ENCODE measurements at regions not wholly inside any gene's neighbourhood (a gene's known extent, or its start where the extent isn't known, plus 50 kb on each side); places are given as distances from the start of the nearest gene placed in this dataset.
"Not testable (repeated sequence)": the region's sequence is repeated elsewhere in the genome, so short reads cannot be mapped to it uniquely, and the experiment has no call there.

DNA sequence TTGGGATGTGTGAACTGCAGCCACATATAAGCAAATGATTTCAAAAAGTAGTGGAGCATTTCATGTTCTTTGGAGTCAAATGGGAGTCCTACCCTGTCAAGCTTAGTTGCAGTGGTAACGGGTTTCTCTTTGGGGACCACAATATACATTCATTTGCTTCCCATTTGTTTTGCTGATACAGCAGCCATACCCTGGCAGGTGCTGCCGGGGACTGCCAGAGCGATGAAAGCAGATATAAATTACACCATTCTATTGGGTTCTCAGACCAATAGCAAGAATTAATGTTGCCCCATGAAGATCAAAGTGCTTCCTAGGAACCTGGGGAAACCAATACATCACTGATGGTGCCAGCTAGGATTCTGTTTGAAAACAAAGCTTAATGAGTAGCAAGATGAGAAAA is 1621.5 kb upstream of the FLRT2 start:
- Histone ChIP-seq H3K27me3 (no peaks in the 10 kb centered on the region), H3K36me3 (no peaks in the 10 kb centered on the region), H3K27ac (no peak overlapping the region), H3K4me1 (no peaks in the 10 kb centered on the region), H3K9me3 (no peaks in the 10 kb centered on the region), H3K4me3 (no peak overlapping the region)
- no peak for DNase-seq
- ATAC-seq (ENCODE audit: low FRiP score in 2 of 2) = no peak
- 92 to 93% methylated on average over 3 of the region's 3 CpGs for WGBS, 2 donors
- no peak for TF ChIP-seq EP300 (IDR thresholded peaks at IDR 0.05)
- TF ChIP-seq, protein P1, sequence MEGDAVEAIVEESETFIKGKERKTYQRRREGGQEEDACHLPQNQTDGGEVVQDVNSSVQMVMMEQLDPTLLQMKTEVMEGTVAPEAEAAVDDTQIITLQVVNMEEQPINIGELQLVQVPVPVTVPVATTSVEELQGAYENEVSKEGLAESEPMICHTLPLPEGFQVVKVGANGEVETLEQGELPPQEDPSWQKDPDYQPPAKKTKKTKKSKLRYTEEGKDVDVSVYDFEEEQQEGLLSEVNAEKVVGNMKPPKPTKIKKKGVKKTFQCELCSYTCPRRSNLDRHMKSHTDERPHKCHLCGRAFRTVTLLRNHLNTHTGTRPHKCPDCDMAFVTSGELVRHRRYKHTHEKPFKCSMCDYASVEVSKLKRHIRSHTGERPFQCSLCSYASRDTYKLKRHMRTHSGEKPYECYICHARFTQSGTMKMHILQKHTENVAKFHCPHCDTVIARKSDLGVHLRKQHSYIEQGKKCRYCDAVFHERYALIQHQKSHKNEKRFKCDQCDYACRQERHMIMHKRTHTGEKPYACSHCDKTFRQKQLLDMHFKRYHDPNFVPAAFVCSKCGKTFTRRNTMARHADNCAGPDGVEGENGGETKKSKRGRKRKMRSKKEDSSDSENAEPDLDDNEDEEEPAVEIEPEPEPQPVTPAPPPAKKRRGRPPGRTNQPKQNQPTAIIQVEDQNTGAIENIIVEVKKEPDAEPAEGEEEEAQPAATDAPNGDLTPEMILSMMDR (IDR thresholded peaks at IDR 0.05) = no peak
- TF ChIP-seq POLR2A (IDR thresholded peaks at IDR 0.05) = no peak
- TF ChIP-seq POLR2AphosphoS5 (IDR thresholded peaks at IDR 0.05) = no peak

DNA sequence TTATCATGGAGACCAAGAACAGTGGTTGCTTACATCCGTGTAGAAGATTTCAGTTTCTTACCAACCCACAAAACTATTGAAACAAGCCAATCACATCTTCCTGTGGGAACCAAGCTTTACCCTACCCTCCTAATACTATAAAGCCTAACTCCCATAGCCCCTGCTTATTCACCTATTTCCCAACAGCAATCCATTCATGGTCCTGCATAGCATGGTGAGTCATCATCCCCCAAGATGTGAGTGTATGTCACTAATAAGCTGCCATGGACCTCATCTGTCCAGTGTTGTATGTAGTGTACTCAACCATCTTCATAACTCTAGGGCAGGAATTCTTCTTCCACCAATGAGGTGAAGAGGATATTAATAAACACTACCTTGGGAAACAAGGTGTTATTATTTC is 1620.4 kb upstream of the FLRT2 start:
- no peak overlapping the region for H3K4me3 ChIP-seq

DNA sequence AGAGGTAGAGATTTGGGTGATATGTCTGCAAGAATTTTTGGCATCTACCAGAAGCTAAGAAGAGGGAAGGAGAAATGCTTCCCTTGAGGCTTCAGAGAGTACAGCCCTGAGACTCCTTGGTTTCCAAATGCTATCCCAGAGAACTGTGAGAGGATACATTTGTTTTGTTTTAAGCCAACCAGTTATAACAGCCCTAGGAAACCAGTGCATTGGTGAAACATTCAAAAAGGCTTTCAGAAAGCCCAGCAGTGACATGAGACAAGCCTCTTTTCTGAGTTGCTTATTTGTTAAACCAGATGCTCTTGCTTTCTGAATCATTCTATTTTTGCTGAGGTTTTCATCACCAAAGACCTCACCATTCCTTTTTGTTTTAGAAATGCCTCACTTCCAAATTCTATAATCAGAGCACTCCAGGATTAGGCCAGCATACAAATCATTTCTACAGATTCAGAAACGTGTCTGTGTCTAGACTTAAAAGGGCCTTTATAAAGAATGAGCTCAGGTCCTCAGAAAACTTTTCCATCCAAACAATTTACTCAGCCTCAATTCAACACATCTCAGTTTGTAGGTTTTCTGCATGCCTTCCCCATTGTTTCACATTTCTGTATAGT is 1617.8 kb upstream of the FLRT2 start:
- TF ChIP-seq POLR2AphosphoS5 (IDR thresholded peaks at IDR 0.05) (no peak), POLR2A (IDR thresholded peaks at IDR 0.05) (no peak), EP300 (IDR thresholded peaks at IDR 0.05) (no peak)
- DNase-seq = no peak

More for the DNA sequence above, 1620.4 kb upstream of the FLRT2 start:
- H3K27ac ChIP-seq = no peak overlapping the region
- WGBS, 2 donors = 86 to 89% methylated on average over 1 of the region's 1 CpG
- no peaks in the 10 kb centered on the region for H3K27me3 ChIP-seq
- TF ChIP-seq, protein P1 (IDR thresholded peaks at IDR 0.05) = no peak
- TF ChIP-seq EP300 (IDR thresholded peaks at IDR 0.05) (no peak), POLR2AphosphoS5 (IDR thresholded peaks at IDR 0.05) (no peak), POLR2A (IDR thresholded peaks at IDR 0.05) (no peak)
- ATAC-seq (ENCODE audit: low FRiP score in 2 of 2) (no peak), DNase-seq (no peak)
- no peaks in the 10 kb centered on the region for H3K9me3 ChIP-seq
- no peaks in the 10 kb centered on the region for H3K36me3 ChIP-seq
- H3K4me1 ChIP-seq = no peaks in the 10 kb centered on the region

DNA sequence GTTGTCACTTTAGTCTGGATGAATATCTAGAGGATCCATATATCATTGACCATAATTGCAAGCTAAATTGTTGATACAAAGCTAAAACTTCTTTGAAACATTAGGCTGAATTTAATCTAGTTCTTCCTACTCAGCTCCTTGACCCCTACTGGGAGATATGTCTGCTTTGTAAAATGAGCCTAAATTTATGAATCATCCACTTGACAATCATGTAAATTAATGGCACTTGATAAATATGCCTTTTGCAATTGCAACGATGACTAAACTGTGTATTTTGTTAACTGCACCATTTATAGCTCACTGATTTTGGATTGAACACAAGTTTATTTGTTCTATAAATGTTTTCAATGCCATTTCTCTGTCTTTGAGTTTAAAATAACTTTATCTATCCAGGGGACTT is 1616.5 kb upstream of the FLRT2 start:
- Histone ChIP-seq H3K9me3 (no peaks in the 10 kb centered on the region), H3K27ac (no peak overlapping the region), H3K4me1 (no peaks in the 10 kb centered on the region), H3K4me3 (no peak overlapping the region), H3K27me3 (no peaks in the 10 kb centered on the region), H3K36me3 (no peaks in the 10 kb centered on the region)
- DNase-seq (no peak), ATAC-seq (ENCODE audit: low FRiP score in 2 of 2) (no peak)
- 56 to 72% methylated on average over 1 of the region's 1 CpG for WGBS, 2 donors
- TF ChIP-seq EP300 (IDR thresholded peaks at IDR 0.05) (no peak), POLR2AphosphoS5 (IDR thresholded peaks at IDR 0.05) (no peak), POLR2A (IDR thresholded peaks at IDR 0.05) (no peak)
- TF ChIP-seq, protein P1 (IDR thresholded peaks at IDR 0.05) = no peak

More for the DNA sequence above, 1617.8 kb upstream of the FLRT2 start:
- Histone ChIP-seq H3K36me3 (no peaks in the 10 kb centered on the region), H3K27ac (no peak overlapping the region), H3K4me3 (no peak overlapping the region), H3K9me3 (no peaks in the 10 kb centered on the region), H3K27me3 (no peaks in the 10 kb centered on the region), H3K4me1 (no peaks in the 10 kb centered on the region)
- ATAC-seq (ENCODE audit: low FRiP score in 2 of 2) = no peak
- 16 to 44% methylated on average over 1 of the region's 1 CpG for WGBS, 2 donors

DNA sequence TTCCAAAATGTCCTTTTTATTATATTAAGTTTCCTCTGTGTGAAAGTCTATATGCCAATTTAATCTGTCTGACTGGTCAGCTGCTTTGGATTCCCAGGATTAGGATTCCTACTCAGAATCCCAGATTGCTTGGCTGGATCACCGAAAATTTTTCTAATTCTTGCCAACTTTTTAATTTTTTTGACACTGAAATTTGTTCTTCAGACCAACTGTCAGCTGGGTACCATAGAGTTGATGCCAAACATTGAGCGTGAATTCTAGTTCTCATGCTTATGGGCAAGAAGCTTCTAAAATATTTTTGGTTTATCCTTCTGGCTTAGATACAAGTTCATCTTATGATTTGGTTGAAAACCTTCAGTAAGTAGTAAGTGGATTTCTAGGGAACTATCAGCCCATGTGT is 1611.4 kb upstream of the FLRT2 start:
- no peak overlapping the region for H3K27ac ChIP-seq
- no peaks in the 10 kb centered on the region for H3K4me1 ChIP-seq
- H3K4me3 ChIP-seq = no peak overlapping the region
- 84 to 85% methylated on average over 2 of the region's 2 CpGs for WGBS, 2 donors
- no peak for DNase-seq
- no peaks in the 10 kb centered on the region for H3K36me3 ChIP-seq
- no peaks in the 10 kb centered on the region for H3K27me3 ChIP-seq
- TF ChIP-seq POLR2AphosphoS5 (IDR thresholded peaks at IDR 0.05) = no peak
- TF ChIP-seq EP300 (IDR thresholded peaks at IDR 0.05) = no peak
- TF ChIP-seq POLR2A (IDR thresholded peaks at IDR 0.05) = no peak
- TF ChIP-seq, protein P1 (IDR thresholded peaks at IDR 0.05) = no peak
- no peak for ATAC-seq (ENCODE audit: low FRiP score in 2 of 2)
- no peaks in the 10 kb centered on the region for H3K9me3 ChIP-seq

DNA sequence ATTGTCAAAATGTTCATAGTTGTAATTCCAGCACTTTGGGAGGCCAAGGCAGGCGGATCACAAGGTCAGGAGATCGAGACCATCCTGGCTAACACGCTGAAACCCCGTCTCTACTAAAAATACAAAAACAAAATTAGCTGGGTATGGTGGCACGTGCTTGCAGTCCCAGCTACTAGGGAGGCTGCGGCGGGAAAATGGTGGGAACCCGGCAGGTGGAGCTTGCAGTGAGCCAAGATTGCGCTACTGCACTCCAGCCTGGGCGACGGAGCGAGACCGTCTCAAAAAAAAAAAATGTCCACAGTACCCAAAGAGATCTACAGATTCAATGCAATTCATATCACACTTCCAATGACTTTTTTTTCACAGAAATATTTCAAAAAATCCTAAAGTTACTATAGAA is 1610.3 kb upstream of the FLRT2 start:
- not testable (repeated sequence) for DNase-seq; H3K4me3 ChIP-seq; H3K4me1 ChIP-seq; H3K27ac ChIP-seq; H3K36me3 ChIP-seq; H3K27me3 ChIP-seq; H3K9me3 ChIP-seq; ATAC-seq (ENCODE audit: low FRiP score in 2 of 2)
- 90 to 95% methylated on average over 13 of the region's 13 CpGs for WGBS, 2 donors

Measured in upper lobe of left lung (tissue), 6 donors.